Body of pancreas (tissue), 4 donors: ENCODE measurements at regions not wholly inside any gene's neighbourhood (a gene's known extent, or its start where the extent isn't known, plus 50 kb on each side); places are given as distances from the start of the nearest gene placed in this dataset.

Experiments
- ATAC-seq: fragments of 150-250 bp; one replicate; pipeline ENCODE4 v1.9.1; 2016
- DNase-seq, 4 donors: peaks; one replicate each; pipeline ENCODE4 v3.0.0-alpha.2; 2019
- H3K27ac ChIP-seq, 4 donors: fragments of 200-600 bp; sonication (generic); 1 replicate in 3 of 4; 2 replicates in 1 of 4; pipeline versions ENCODE4 v1.5.1 to v1.6.1; 2016 to 2019; ENCODE audit warnings: mild to moderate bottlenecking in 1 of 4, mixed read lengths in 1 of 4, moderate library complexity in 1 of 4
- H3K27me3 ChIP-seq, 2 donors: fragments of 200-600 bp; sonication (generic); one replicate each; pipeline ENCODE4 v1.6.0; 2016; ENCODE audit warnings: mild to moderate bottlenecking in 1 of 2
- H3K36me3 ChIP-seq, 2 donors: fragments of 200-600 bp; sonication (generic); replicated peaks in 1 of 2; 2 replicates each; pipeline ENCODE4 v1.5.1; 2016; ENCODE audit warnings: low read depth in 2 of 2; ENCODE audit not compliant: insufficient read depth in 1 of 2
- H3K4me1 ChIP-seq: fragments of 200-600 bp; sonication (generic); one replicate; pipeline ENCODE4 v1.6.0; 2016
- H3K4me3 ChIP-seq, 2 donors: fragments of 200-600 bp; sonication (generic); 1 replicate in 1 of 2; 2 replicates in 1 of 2; pipeline ENCODE4 v1.5.1; 2016 to 2019
- H3K9me3 ChIP-seq, 3 donors: fragments of 200-600 bp; sonication (generic); 1 replicate in 2 of 3; 2 replicates in 1 of 3; pipeline ENCODE4 v1.5.1; 2016
- CTCF ChIP-seq, 7 experiments: fragments of 450-650 bp in 4 of 7; fragments of 200-600 bp in 3 of 7; sonication (generic) in 3 of 7; IDR thresholded peaks; one replicate each; pipeline ENCODE4 v1.5.1; 2016 to 2019; ENCODE audit warnings: antibody characterized with exemption in 7 of 7
- POLR2A ChIP-seq, 3 donors: fragments of 450-650 bp; IDR thresholded peaks; one replicate each; pipeline ENCODE4 v1.6.1; 2016; ENCODE audit warnings: antibody characterized with exemption in 3 of 3, mild to moderate bottlenecking in 2 of 3
- WGBS, 2 donors: methylation state at CpG; one replicate each; pipeline ENCODE4 v1.1.5; 2017; 5-methylcytosine and 5-hydroxymethylcytosine counted together
- intact Hi-C: fragments of 100-400 bp; cut with DNase I; formaldehyde crosslinking; loops from one replicate; pipeline ENCODE4 v1.15.1; 2023

GRCh38 chr4:167745024-167745687 lies 347.2 kb upstream of the ANXA10 start:
- H3K27me3 ChIP-seq, result no peaks in the 10 kb centered on the region
- no peaks in the 10 kb centered on the region for H3K4me1 ChIP-seq
- intact Hi-C loops, result no loop called here
- H3K9me3 ChIP-seq, result no peaks in the 10 kb centered on the region
- H3K4me3 ChIP-seq, result no peak overlapping the region
- DNase-seq (no peak), ATAC-seq (no peak)
- TF ChIP-seq POLR2A (IDR thresholded peaks at IDR 0.05) (no peak), CTCF (IDR thresholded peaks at IDR 0.05) (no peak)
- no peak overlapping the region for H3K27ac ChIP-seq
- WGBS, 2 donors, result 45 to 53% methylated on average over 6 of the region's 6 CpGs
- no peaks in the 10 kb centered on the region for H3K36me3 ChIP-seq

GRCh38 chr4:167767281-167767680 lies 325.1 kb upstream of the ANXA10 start:
- Histone ChIP-seq H3K4me1 (no peaks in the 10 kb centered on the region), H3K27ac (no peak overlapping the region), H3K27me3 (no peaks in the 10 kb centered on the region), H3K36me3 (no peaks in the 10 kb centered on the region), H3K9me3 (peaks cover 0 to 9% (median 0%) of the 10 kb centered on the region in 3 donors), H3K4me3 (no peak overlapping the region)
- DNase-seq (no peak), ATAC-seq (no peak)
- TF ChIP-seq POLR2A (IDR thresholded peaks at IDR 0.05) (no peak), CTCF (IDR thresholded peaks at IDR 0.05) (no peak)
- intact Hi-C loops, result no loop called here
- 62 to 63% methylated on average over 2 of the region's 2 CpGs for WGBS, 2 donors

- Histone ChIP-seq H3K4me3 (no peak overlapping the region), H3K27ac (no peak overlapping the region), H3K9me3 (peaks cover 0 to 1% (median 0%) of the 10 kb centered on the region in 3 donors), H3K4me1 (no peaks in the 10 kb centered on the region), H3K36me3 (no peaks in the 10 kb centered on the region), H3K27me3 (no peaks in the 10 kb centered on the region)
- no peak for DNase-seq
- TF ChIP-seq CTCF (IDR thresholded peaks at IDR 0.05), result no peak
- TF ChIP-seq POLR2A (IDR thresholded peaks at IDR 0.05), result no peak
- no peak for ATAC-seq
- intact Hi-C loops, result no loop called here
These were observed 317.7 kb upstream of the ANXA10 start for GRCh38 chr4:167774646-167775045.

GRCh38 chr4:167775375-167775774 lies 317.0 kb upstream of the ANXA10 start:
- ATAC-seq, result no peak
- WGBS, 2 donors, result 72 to 73% methylated on average over 3 of the region's 3 CpGs
- TF ChIP-seq CTCF (IDR thresholded peaks at IDR 0.05) (no peak), POLR2A (IDR thresholded peaks at IDR 0.05) (no peak)
- Histone ChIP-seq H3K4me3 (no peak overlapping the region), H3K27me3 (no peaks in the 10 kb centered on the region), H3K27ac (no peak overlapping the region), H3K9me3 (no peaks in the 10 kb centered on the region), H3K4me1 (no peaks in the 10 kb centered on the region), H3K36me3 (no peaks in the 10 kb centered on the region)
- DNase-seq, result no peak
- intact Hi-C loops, result no loop called here

- ATAC-seq (no peak), DNase-seq (no peak)
- intact Hi-C loops, result no loop called here
- H3K4me3 ChIP-seq, result no peak overlapping the region
- H3K9me3 ChIP-seq, result peaks cover 0 to 5% (median 0%) of the 10 kb centered on the region in 3 donors
- no peaks in the 10 kb centered on the region for H3K27me3 ChIP-seq
- H3K4me1 ChIP-seq, result no peaks in the 10 kb centered on the region
- H3K27ac ChIP-seq, result no peak overlapping the region
- H3K36me3 ChIP-seq, result no peaks in the 10 kb centered on the region
- TF ChIP-seq POLR2A (IDR thresholded peaks at IDR 0.05) (no peak), CTCF (IDR thresholded peaks at IDR 0.05) (no peak)
- 38 to 46% methylated on average over 5 of the region's 5 CpGs for WGBS, 2 donors
These were observed 313.1 kb upstream of the ANXA10 start for GRCh38 chr4:167779280-167779679.
